ENCODE measurements at regions not wholly inside any gene's neighbourhood (a gene's known extent, or its start where the extent isn't known, plus 50 kb on each side); places are given as distances from the start of the nearest gene placed in this dataset.

- Histone ChIP-seq H3K27me3 (ENCODE audit: control insufficient read depth in 1 of 2, insufficient read depth in 2 of 2, low read length in 2 of 2) (peaks cover 0 to 6% of the 10 kb centered on the region in 2 experiments; a peak in 1 of 5 replicates), H3K4me2 (ENCODE audit: low read depth, low read length) (no peak overlapping the region), H3K4me1 (ENCODE audit: insufficient read depth, low read length) (no peaks in the 10 kb centered on the region), H3K27ac (ENCODE audit: extremely low read length, insufficient read depth, low read length) (no peak overlapping the region), H3K4me3 (replicated peaks in 1 of 3; ENCODE audit: insufficient read depth in 1 of 3, low read depth in 2 of 3, low read length in 3 of 3) (no peak overlapping the region), H3K36me3 (replicated peaks in 1 of 2; ENCODE audit: control insufficient read depth in 1 of 2, insufficient read depth in 2 of 2, low read length in 2 of 2) (no peaks in the 10 kb centered on the region), H3K9ac (ENCODE audit: insufficient read depth, low read depth, low read length) (no peak overlapping the region), H2AFZ (ENCODE audit: low read length) (no peak overlapping the region), H3K79me2 (ENCODE audit: insufficient read depth, low read length) (no peaks in the 10 kb centered on the region), H3K9me3 (ENCODE audit: low read length) (no peaks in the 10 kb centered on the region), H4K20me1 (ENCODE audit: insufficient read depth, low read length) (no peaks in the 10 kb centered on the region)
- 2% methylated on average over 3 of the region's 3 CpGs for WGBS (ENCODE audit: low lambda C conversion rate)
- FAIRE-seq (no peak), ATAC-seq (no peak), DNase-seq (ENCODE audit: low spot score) (no peak)
- intact Hi-C loops (cut with micrococcal nuclease; ENCODE audit: unreplicated experiment) (no loop called here), in situ Hi-C loops (cut with HindIII; ENCODE audit: extremely low pct_ligation_motif_present, low pct_unique_long_range_greater_than_20kb) (no loop called here)
- BruUV-seq (replicated peaks), result no TSS peak
- TF ChIP-seq ZNF569 (CRISPR knock-in tag; IDR thresholded peaks at IDR 0.05; ENCODE audit: borderline replicate concordance) (no peak), REST (IDR thresholded peaks at IDR 0.05; ENCODE audit: borderline replicate concordance in 1 of 2, low read depth in 1 of 2, low read length in 2 of 2) (no peak), ZEB1 (IDR thresholded peaks at IDR 0.05; ENCODE audit: insufficient replicate concordance, low read depth) (no peak), CHCHD3 (CRISPR knock-in tag; IDR thresholded peaks at IDR 0.05) (no peak), TERF1 (CRISPR knock-in tag; IDR thresholded peaks at IDR 0.05) (no peak), TRIM24 (CRISPR knock-in tag; IDR thresholded peaks at IDR 0.05) (no peak)
- TF ChIP-seq, protein P1, sequence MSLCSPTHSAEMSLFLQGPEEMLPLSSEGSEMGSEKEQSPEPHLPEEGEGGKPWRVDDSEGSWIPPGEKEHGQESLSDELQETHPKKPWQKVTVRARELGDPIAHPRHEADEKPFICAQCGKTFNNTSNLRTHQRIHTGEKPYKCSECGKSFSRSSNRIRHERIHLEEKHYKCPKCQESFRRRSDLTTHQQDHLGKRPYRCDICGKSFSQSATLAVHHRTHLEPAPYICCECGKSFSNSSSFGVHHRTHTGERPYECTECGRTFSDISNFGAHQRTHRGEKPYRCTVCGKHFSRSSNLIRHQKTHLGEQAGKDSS (CRISPR knock-in tag; IDR thresholded peaks at IDR 0.05; ENCODE audit: borderline replicate concordance, low read depth), result no peak
- TF ChIP-seq, protein P2, sequence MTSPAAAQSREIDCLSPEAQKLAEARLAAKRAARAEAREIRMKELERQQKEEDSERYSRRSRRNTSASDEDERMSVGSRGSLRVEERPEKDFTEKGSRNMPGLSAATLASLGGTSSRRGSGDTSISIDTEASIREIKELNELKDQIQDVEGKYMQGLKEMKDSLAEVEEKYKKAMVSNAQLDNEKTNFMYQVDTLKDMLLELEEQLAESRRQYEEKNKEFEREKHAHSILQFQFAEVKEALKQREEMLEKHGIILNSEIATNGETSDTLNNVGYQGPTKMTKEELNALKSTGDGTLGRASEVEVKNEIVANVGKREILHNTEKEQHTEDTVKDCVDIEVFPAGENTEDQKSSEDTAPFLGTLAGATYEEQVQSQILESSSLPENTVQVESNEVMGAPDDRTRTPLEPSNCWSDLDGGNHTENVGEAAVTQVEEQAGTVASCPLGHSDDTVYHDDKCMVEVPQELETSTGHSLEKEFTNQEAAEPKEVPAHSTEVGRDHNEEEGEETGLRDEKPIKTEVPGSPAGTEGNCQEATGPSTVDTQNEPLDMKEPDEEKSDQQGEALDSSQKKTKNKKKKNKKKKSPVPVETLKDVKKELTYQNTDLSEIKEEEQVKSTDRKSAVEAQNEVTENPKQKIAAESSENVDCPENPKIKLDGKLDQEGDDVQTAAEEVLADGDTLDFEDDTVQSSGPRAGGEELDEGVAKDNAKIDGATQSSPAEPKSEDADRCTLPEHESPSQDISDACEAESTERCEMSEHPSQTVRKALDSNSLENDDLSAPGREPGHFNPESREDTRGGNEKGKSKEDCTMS (CRISPR knock-in tag; conservative IDR thresholded peaks at IDR 0.05), result no peak
- CTCF ChIA-PET (ENCODE audit: low intra/inter-chr PET ratio, low total read pairs), result no interaction called here
- POLR2A ChIA-PET, result no interaction called here
These were observed 225.7 kb downstream of the TMEM167A start for GRCh38 chr5:82851471-82851870.

All from HepG2 (cell line).